NCI-H187 treated with DMSO at 0.1 percent for 48 hours (cell line): ENCODE measurements at regions not wholly inside any gene's neighbourhood (a gene's known extent, or its start where the extent isn't known, plus 50 kb on each side); places are given as distances from the start of the nearest gene placed in this dataset.

Source experiments
- DNase-seq: peaks from one replicate; lab custom pipeline; 2025; lab: John Stamatoyannopoulos, UW

- no peak for DNase-seq
Measured at GRCh38 chr10:70939441-70940003, 51.2 kb upstream of the PCBD1 start.

GRCh38 chr10:70940834-70941568 is 52.6 kb upstream of the PCBD1 start:
- DNase-seq: no peak

GRCh38 chr10:70942125-70942524 is 53.8 kb upstream of the PCBD1 start:
- DNase-seq: no peak

GRCh38 chr10:70942725-70943124 is 54.4 kb upstream of the PCBD1 start:
- DNase-seq: no peak

GRCh38 chr10:70943249-70943648 is 54.9 kb upstream of the PCBD1 start:
- no peak for DNase-seq

GRCh38 chr10:70943841-70944466 is 55.6 kb upstream of the PCBD1 start:
- DNase-seq: no peak

GRCh38 chr10:70950037-70950436 is 61.7 kb upstream of the PCBD1 start:
- DNase-seq: no peak

GRCh38 chr10:70950801-70951200 is 62.4 kb upstream of the PCBD1 start:
- DNase-seq: no peak

- no peak for DNase-seq
Measured at GRCh38 chr10:70952401-70952800, 64.0 kb upstream of the PCBD1 start.

- no peak for DNase-seq
Measured at GRCh38 chr10:70952921-70953320, 64.6 kb upstream of the PCBD1 start.

- no peak for DNase-seq
Measured at GRCh38 chr10:70954381-70955176, 66.2 kb upstream of the PCBD1 start.

GRCh38 chr10:70956029-70956759 is 67.8 kb upstream of the PCBD1 start:
- no peak for DNase-seq

- DNase-seq: no peak
Measured at GRCh38 chr10:70958396-70958795, 70.0 kb upstream of the PCBD1 start.

- DNase-seq: no peak
Measured at GRCh38 chr10:70960316-70960715, 72.0 kb upstream of the PCBD1 start.

- DNase-seq: no peak
Measured at GRCh38 chr10:70960783-70961570, 72.6 kb upstream of the PCBD1 start.

- no peak for DNase-seq
Measured at GRCh38 chr10:70962686-70963085, 74.3 kb upstream of the PCBD1 start.

- DNase-seq: no peak
Measured at GRCh38 chr10:70963271-70963670, 74.9 kb upstream of the PCBD1 start.

GRCh38 chr10:70964245-70964644 is 75.9 kb upstream of the PCBD1 start:
- no peak for DNase-seq

GRCh38 chr10:70964881-70965280 is 76.5 kb upstream of the PCBD1 start:
- DNase-seq: no peak

- no peak for DNase-seq
Measured at GRCh38 chr10:70965566-70965965, 77.2 kb upstream of the PCBD1 start.
